CD8-positive, alpha-beta memory T cell (primary cell): ENCODE measurements at regions not wholly inside any gene's neighbourhood (a gene's known extent, or its start where the extent isn't known, plus 50 kb on each side); places are given as distances from the start of the nearest gene placed in this dataset.
A peak's percentile ranks its signal among the peaks of the same experiment; 100 is the strongest.

ENCODE experiments used
- CTCF ChIA-PET: fragments of 350-600 bp; sonication (Branson Sonifier 250); formaldehyde crosslinking; loops from one replicate; lab custom pipeline; 2021; ENCODE audit warnings: antibody characterized with exemption; lab: Charles Lee
- POLR2A ChIA-PET: fragments of 350-600 bp; sonication (Branson Sonifier 250); formaldehyde crosslinking; loops from one replicate; lab custom pipeline; 2021; ENCODE audit warnings: antibody characterized with exemption; lab: Charles Lee
- DNase-seq, 5 donors: peaks; one replicate each; pipeline versions ENCODE4 v3.0.0 to v3.0.0-alpha.2; 2020 to 2022; ENCODE audit warnings: mixed read lengths in 1 of 5
- H3K27ac ChIP-seq: one replicate; pipeline ENCODE4 v1.7.0; 2013; ENCODE audit warnings: low read depth, mild to moderate bottlenecking, low read length, moderate library complexity
- H3K27me3 ChIP-seq: 2 replicates; pipeline ENCODE4 v1.7.0; 2013; ENCODE audit warnings: low read length, mild to moderate bottlenecking; ENCODE audit not compliant: insufficient read depth, poor library complexity, severe bottlenecking
- H3K36me3 ChIP-seq: 2 replicates; pipeline ENCODE4 v1.7.0; 2013; ENCODE audit warnings: mild to moderate bottlenecking, low read length, moderate library complexity; ENCODE audit not compliant: insufficient read depth
- H3K4me1 ChIP-seq: 2 replicates; pipeline ENCODE4 v1.7.0; 2013; ENCODE audit warnings: mild to moderate bottlenecking, low read length, moderate library complexity; ENCODE audit not compliant: insufficient read depth
- H3K4me3 ChIP-seq: 2 replicates; pipeline ENCODE4 v1.7.0; 2013; ENCODE audit warnings: mild to moderate bottlenecking, low read length
- H3K9me3 ChIP-seq: 2 replicates; pipeline ENCODE4 v1.7.0; 2013; ENCODE audit warnings: mild to moderate bottlenecking, low read length
- H3K27ac Mint-ChIP-seq, 8 donors: one replicate each; pipeline ENCODE4 v1.8.0; 2020 to 2021; ENCODE audit warnings: mixed read lengths in 8 of 8, mild to moderate bottlenecking in 6 of 8, inconsistent platforms in 3 of 8, moderate library complexity in 3 of 8
- H3K27me3 Mint-ChIP-seq, 2 donors: one replicate each; pipeline ENCODE4 v1.8.0; 2020 to 2021; ENCODE audit warnings: mixed read lengths in 2 of 2, mild to moderate bottlenecking in 1 of 2, moderate library complexity in 1 of 2
- H3K36me3 Mint-ChIP-seq, 3 donors: one replicate each; pipeline ENCODE4 v1.8.0; 2020 to 2021; ENCODE audit warnings: mixed read lengths in 3 of 3, inconsistent platforms in 1 of 3, mild to moderate bottlenecking in 1 of 3
- H3K4me1 Mint-ChIP-seq, 3 donors: one replicate each; pipeline ENCODE4 v1.8.0; 2020 to 2021; ENCODE audit warnings: mixed read lengths in 3 of 3, inconsistent platforms in 1 of 3, mild to moderate bottlenecking in 1 of 3
- H3K4me3 Mint-ChIP-seq, 7 donors: one replicate each; pipeline ENCODE4 v1.8.0; 2020 to 2021; ENCODE audit warnings: mixed read lengths in 7 of 7, mild to moderate bottlenecking in 6 of 7, moderate library complexity in 4 of 7, inconsistent platforms in 2 of 7
- H3K9me3 Mint-ChIP-seq, 5 donors: one replicate each; pipeline ENCODE4 v1.8.0; 2020 to 2022; ENCODE audit warnings: mixed read lengths in 5 of 5, mild to moderate bottlenecking in 3 of 5, moderate library complexity in 2 of 5, inconsistent platforms in 1 of 5

DNA sequence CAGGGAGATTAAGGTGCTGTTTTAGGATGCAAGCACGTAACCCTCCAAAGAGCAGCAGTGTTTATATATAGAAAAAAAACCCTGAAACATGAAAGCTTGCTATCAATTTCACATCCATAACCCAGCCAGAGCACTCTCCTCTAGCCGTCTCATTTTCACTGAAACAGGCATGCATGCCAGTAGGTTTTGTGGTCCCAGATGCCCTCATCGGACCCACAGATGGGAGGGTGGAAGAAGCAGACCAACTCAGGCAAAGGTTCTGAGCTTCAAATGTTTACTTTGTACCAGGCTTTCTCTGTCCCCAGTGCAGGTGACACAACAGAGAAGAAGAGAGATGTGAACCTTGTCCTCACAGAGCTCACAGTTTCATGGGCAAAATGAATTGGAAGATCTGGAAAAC lies 127.4 kb upstream of the ATP10B start:
- no peak for DNase-seq
- ChIA-PET CTCF (interaction anchor here (1.5 kb wide), 1 partner anchor 540 kb away, joined by 3 read pairs; no protein-coding TSS in a partner anchor), POLR2A (no interaction called here)
- Histone ChIP-seq H3K9me3 (no peaks in the 10 kb centered on the region), H3K27me3 (no peaks in the 10 kb centered on the region), H3K36me3 (no peaks in the 10 kb centered on the region), H3K27ac (no peak overlapping the region), H3K4me3 (no peak overlapping the region), H3K4me1 (no peaks in the 10 kb centered on the region)
- Mint-ChIP-seq H3K36me3 (no peaks in the 10 kb centered on the region), H3K27me3 (peaks cover 3 to 11% of the 10 kb centered on the region in 2 donors), H3K9me3 (peaks cover 0 to 3% (median 0%) of the 10 kb centered on the region in 5 donors), H3K4me1 (no peaks in the 10 kb centered on the region), H3K27ac (no peak overlapping the region), H3K4me3 (no peak overlapping the region)

DNA sequence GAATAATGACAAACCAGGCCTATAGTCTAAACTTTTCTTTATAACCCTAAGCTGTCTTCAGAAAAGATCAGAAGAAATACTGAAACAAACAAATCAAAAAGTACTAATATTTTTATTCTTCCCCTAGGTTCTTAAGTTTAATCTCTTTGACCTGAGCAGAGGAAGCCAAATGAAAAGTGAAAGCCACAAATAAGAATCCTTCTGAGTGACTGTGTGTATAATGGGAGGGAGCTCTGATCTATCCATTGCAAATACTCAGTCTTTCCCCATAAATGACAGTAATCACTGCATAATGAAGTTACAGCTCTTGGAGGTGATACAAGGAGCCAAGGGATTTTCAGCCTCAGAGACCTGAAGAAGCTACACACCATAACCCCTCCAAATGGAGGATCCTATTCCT lies 126.9 kb upstream of the ATP10B start:
- H3K27me3 Mint-ChIP-seq: peaks cover 5 to 11% of the 10 kb centered on the region in 2 donors
- H3K4me3 Mint-ChIP-seq: no peak overlapping the region
- ChIA-PET CTCF (interaction anchor here (1.5 kb wide), 1 partner anchor 540 kb away, joined by 3 read pairs; no protein-coding TSS in a partner anchor), POLR2A (no interaction called here)
- Histone ChIP-seq H3K27ac (no peak overlapping the region), H3K9me3 (no peaks in the 10 kb centered on the region), H3K4me1 (no peaks in the 10 kb centered on the region), H3K27me3 (no peaks in the 10 kb centered on the region), H3K4me3 (no peak overlapping the region), H3K36me3 (no peaks in the 10 kb centered on the region)
- no peaks in the 10 kb centered on the region for H3K4me1 Mint-ChIP-seq
- H3K9me3 Mint-ChIP-seq: peaks cover 0 to 3% (median 0%) of the 10 kb centered on the region in 5 donors
- H3K27ac Mint-ChIP-seq: no peak overlapping the region
- DNase-seq: no peak
- H3K36me3 Mint-ChIP-seq: no peaks in the 10 kb centered on the region

DNA sequence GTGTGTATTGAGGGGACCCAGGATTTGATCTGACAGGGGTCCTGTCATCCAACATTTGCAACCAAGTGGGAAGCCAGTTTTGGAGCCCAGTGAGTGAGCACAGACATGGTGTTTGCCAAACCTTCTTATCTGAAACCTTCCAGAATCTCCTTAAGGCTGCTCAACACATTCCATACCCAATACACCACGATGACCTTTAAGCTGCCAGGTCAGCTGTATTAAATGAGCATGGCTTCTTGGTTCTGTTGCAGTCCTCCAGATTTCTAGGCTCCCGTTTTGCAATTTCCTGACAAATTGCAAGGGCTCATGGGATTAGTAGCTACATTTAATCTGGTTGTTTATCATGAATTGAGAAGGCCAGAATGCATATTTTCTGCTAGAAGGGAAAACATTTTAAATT lies 124.2 kb upstream of the ATP10B start:
- Histone ChIP-seq H3K27me3 (no peaks in the 10 kb centered on the region), H3K36me3 (no peaks in the 10 kb centered on the region), H3K27ac (no peak overlapping the region), H3K9me3 (no peaks in the 10 kb centered on the region), H3K4me1 (no peaks in the 10 kb centered on the region), H3K4me3 (no peak overlapping the region)
- Mint-ChIP-seq H3K4me1 (no peaks in the 10 kb centered on the region), H3K36me3 (no peaks in the 10 kb centered on the region), H3K27me3 (peaks cover 10 to 11% of the 10 kb centered on the region in 2 donors), H3K27ac (no peak overlapping the region), H3K9me3 (peaks cover 0 to 3% (median 0%) of the 10 kb centered on the region in 5 donors), H3K4me3 (no peak overlapping the region)
- no peak for DNase-seq
- ChIA-PET CTCF (interaction anchor here (1.7 kb wide), 1 partner anchor 10 kb away, joined by 3 read pairs; no protein-coding TSS in a partner anchor), POLR2A (no interaction called here)

DNA sequence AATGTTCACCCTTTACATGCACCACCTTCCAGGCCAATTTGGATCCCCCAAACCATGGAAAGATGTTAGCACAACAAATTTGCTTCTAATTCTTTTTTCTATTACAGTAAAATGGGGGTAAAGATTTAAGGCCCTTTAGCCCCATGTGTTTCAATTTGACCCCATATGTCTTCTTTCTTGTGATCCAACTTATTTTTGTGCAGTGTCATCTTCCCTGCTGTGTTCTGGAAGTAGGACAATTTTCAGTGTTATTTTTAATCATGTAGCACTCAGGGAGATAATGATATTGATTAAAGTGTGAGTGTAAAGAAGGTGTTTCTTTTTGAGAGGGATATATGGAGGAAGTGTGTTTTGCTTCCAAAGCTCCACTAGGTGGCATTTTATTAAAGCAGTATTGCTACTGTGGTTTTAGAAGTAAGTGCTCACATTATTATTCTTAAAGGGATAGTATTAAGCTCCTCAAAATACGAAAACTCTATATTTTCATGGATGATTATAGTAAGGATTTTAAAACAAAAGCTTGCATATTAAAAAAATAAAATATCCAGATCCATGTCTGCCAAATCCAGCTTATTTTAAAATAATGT lies 118.7 kb upstream of the ATP10B start:
- Histone ChIP-seq H3K9me3 (no peaks in the 10 kb centered on the region), H3K36me3 (no peaks in the 10 kb centered on the region), H3K27ac (no peak overlapping the region), H3K4me3 (no peak overlapping the region), H3K27me3 (no peaks in the 10 kb centered on the region), H3K4me1 (no peaks in the 10 kb centered on the region)
- Mint-ChIP-seq H3K36me3 (no peaks in the 10 kb centered on the region), H3K4me3 (no peak overlapping the region), H3K4me1 (no peaks in the 10 kb centered on the region), H3K9me3 (peaks cover 0 to 2% (median 0%) of the 10 kb centered on the region in 5 donors), H3K27ac (no peak overlapping the region), H3K27me3 (peaks cover 4 to 12% of the 10 kb centered on the region in 2 donors)
- ChIA-PET POLR2A (no interaction called here), CTCF (no interaction called here)
- DNase-seq: no peak

DNA sequence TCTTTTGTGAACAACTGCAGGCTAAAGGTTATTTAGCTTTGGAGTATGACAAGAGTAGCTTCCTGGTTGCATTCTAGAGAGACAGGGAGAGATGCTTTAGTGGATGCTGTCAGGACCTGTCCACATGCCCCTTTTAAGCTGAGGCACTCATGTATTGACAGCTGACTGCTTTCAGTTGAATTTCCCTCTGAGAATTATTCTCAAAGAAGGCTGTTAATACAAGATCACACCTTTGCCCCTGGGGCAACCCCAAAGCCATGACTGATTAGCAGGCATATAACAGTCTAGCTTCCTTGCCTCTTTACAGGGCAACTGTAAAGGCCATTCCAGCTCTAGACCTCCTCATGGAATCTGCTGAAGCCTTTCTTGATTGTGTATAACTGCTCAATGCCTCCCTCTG lies 117.6 kb upstream of the ATP10B start:
- ChIA-PET CTCF (no interaction called here), POLR2A (no interaction called here)
- Mint-ChIP-seq H3K4me1 (no peaks in the 10 kb centered on the region), H3K9me3 (peaks cover 0 to 2% (median 0%) of the 10 kb centered on the region in 5 donors), H3K4me3 (no peak overlapping the region), H3K27ac (no peak overlapping the region), H3K27me3 (peaks cover 4 to 12% of the 10 kb centered on the region in 2 donors), H3K36me3 (no peaks in the 10 kb centered on the region)
- DNase-seq: no peak
- Histone ChIP-seq H3K27ac (no peak overlapping the region), H3K36me3 (no peaks in the 10 kb centered on the region), H3K27me3 (no peaks in the 10 kb centered on the region), H3K4me1 (no peaks in the 10 kb centered on the region), H3K9me3 (no peaks in the 10 kb centered on the region), H3K4me3 (no peak overlapping the region)

DNA sequence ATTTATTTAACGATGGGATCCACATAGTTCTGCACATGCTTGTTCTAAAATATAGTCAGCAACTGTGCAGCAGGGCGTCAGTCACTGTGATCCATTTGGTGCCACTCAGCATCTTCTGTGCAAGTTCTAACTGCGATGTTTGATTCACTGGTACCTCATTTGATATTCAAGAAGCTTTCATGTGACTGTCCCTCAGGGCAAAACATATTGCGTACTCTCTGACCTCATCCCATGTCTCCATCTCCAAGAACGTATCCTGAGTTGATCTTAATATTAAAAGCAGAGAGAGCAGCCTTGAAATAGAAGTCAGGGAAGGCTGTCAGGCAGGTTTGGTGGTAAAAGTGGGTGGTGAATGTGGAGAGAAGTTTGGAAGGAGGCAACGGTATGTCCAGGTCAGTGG lies 116.5 kb upstream of the ATP10B start:
- ChIA-PET POLR2A (no interaction called here), CTCF (no interaction called here)
- no peak for DNase-seq
- H3K27ac ChIP-seq: no peak overlapping the region
- no peaks in the 10 kb centered on the region for H3K36me3 Mint-ChIP-seq
- H3K4me1 Mint-ChIP-seq: no peaks in the 10 kb centered on the region
- H3K4me1 ChIP-seq: no peaks in the 10 kb centered on the region
- H3K27me3 Mint-ChIP-seq: peaks cover 6 to 8% of the 10 kb centered on the region in 2 donors
- no peak overlapping the region for H3K27ac Mint-ChIP-seq
- no peaks in the 10 kb centered on the region for H3K9me3 ChIP-seq
- peaks cover 0 to under 1% (median 0%) of the 10 kb centered on the region in 5 donors for H3K9me3 Mint-ChIP-seq
- no peaks in the 10 kb centered on the region for H3K36me3 ChIP-seq
- H3K27me3 ChIP-seq: no peaks in the 10 kb centered on the region
- no peak overlapping the region for H3K4me3 ChIP-seq
- H3K4me3 Mint-ChIP-seq: no peak overlapping the region

DNA sequence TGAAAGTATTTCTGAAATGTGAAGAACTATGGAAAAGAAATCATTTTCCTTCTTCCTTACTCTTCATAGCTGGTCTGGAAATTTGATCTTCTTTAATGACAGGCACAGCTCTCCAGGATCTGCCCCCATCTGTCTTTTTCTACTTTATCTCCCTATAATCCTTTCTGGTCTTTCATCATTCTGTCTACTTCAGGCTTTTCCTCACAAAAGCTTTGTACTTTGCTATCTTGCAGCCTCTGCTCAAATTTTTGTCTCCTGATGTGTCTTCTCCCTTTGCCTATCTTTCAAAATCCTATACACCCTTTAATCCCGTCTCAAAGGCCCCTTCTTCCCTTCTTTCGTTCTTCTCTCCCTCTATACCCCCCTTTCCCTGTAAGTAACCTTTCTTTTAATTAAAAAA lies 114.9 kb upstream of the ATP10B start:
- POLR2A ChIA-PET: no interaction called here
- H3K4me1 Mint-ChIP-seq: no peaks in the 10 kb centered on the region
- H3K36me3 ChIP-seq: no peaks in the 10 kb centered on the region
- no peak for DNase-seq
- H3K9me3 Mint-ChIP-seq: no peaks in the 10 kb centered on the region
- H3K27me3 ChIP-seq: no peaks in the 10 kb centered on the region
- CTCF ChIA-PET: no interaction called here
- H3K4me1 ChIP-seq: no peaks in the 10 kb centered on the region
- H3K27me3 Mint-ChIP-seq: peaks cover 5 to 6% of the 10 kb centered on the region in 2 donors
- no peak overlapping the region for H3K4me3 ChIP-seq
- H3K9me3 ChIP-seq: no peaks in the 10 kb centered on the region
- H3K27ac Mint-ChIP-seq: peak overlapping the region in 1 of 8 donors; percentile 19
- H3K4me3 Mint-ChIP-seq: no peak overlapping the region
- H3K36me3 Mint-ChIP-seq: no peaks in the 10 kb centered on the region
- no peak overlapping the region for H3K27ac ChIP-seq

DNA sequence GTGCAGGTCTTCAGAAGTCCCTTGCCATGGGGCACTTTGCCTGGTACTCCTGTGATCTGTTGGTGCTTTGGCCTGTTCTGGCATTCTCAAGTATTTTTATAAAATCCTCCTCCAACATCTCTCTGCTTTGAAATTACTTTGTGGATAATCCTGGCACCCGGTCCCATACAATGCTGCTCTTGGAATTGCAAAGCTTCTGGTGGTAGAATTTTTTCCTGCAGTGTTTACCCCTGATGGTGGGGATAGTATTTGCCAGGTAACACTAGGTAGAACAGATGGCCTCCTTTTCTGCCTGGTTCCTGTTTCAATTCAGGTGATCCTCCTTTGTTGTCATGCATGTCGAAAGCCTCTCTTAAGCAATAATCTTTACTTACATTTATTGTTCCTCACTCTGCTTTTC lies 109.8 kb upstream of the ATP10B start:
- H3K4me1 ChIP-seq: no peaks in the 10 kb centered on the region
- ChIA-PET CTCF (no interaction called here), POLR2A (no interaction called here)
- Mint-ChIP-seq H3K36me3 (no peaks in the 10 kb centered on the region), H3K27me3 (peaks cover 4 to 11% of the 10 kb centered on the region in 2 donors), H3K4me3 (no peak overlapping the region), H3K27ac (no peak overlapping the region), H3K9me3 (peaks cover 0 to 3% (median 0%) of the 10 kb centered on the region in 5 donors), H3K4me1 (no peaks in the 10 kb centered on the region)
- H3K27ac ChIP-seq: no peak overlapping the region
- H3K27me3 ChIP-seq: no peaks in the 10 kb centered on the region
- H3K9me3 ChIP-seq: no peaks in the 10 kb centered on the region
- no peak overlapping the region for H3K4me3 ChIP-seq
- DNase-seq: no peak
- H3K36me3 ChIP-seq: no peaks in the 10 kb centered on the region
